Left renal pelvis (tissue), 4 donors: ENCODE measurements at regions not wholly inside any gene's neighbourhood (a gene's known extent, or its start where the extent isn't known, plus 50 kb on each side); places are given as distances from the start of the nearest gene placed in this dataset.
"Not testable (repeated sequence)": the region's sequence is repeated elsewhere in the genome, so short reads cannot be mapped to it uniquely, and the experiment has no call there.

ENCODE experiments used
- DNase-seq, 4 donors: peaks; one replicate each; pipeline ENCODE4 v3.0.0-alpha.2; 2013; ENCODE audit warnings: low read depth in 4 of 4, low spot score in 3 of 4

GRCh38 chr15:92821491-92822116, 78.5 kb upstream of the CHD2 start:
- DNase-seq, result no peak

GRCh38 chr15:92822216-92823144, 77.6 kb upstream of the CHD2 start:
- DNase-seq, result no peak

GRCh38 chr15:92825985-92826384, 74.1 kb upstream of the CHD2 start:
- DNase-seq, result no peak

- not testable (repeated sequence) for DNase-seq
These were observed 72.1 kb upstream of the CHD2 start for GRCh38 chr15:92827991-92828390.

GRCh38 chr15:92829875-92830274, 70.2 kb upstream of the CHD2 start:
- no peak for DNase-seq

- DNase-seq, result no peak
These were observed 68.8 kb upstream of the CHD2 start for GRCh38 chr15:92831336-92831654.

- DNase-seq, result peak in 1 of 4 donors; percentile 84
These were observed 68.3 kb upstream of the CHD2 start for GRCh38 chr15:92831655-92832328.

GRCh38 chr15:92833106-92833433, 67.1 kb upstream of the CHD2 start:
- DNase-seq, result no peak

GRCh38 chr15:92833493-92834271, 66.4 kb upstream of the CHD2 start:
- no peak for DNase-seq

GRCh38 chr15:92839696-92840095, 60.4 kb upstream of the CHD2 start:
- DNase-seq, result no peak

GRCh38 chr15:92840149-92840548, 60.0 kb upstream of the CHD2 start:
- no peak for DNase-seq

GRCh38 chr15:92843326-92843725, 56.8 kb upstream of the CHD2 start:
- DNase-seq, result no peak

GRCh38 chr15:92843814-92844213, 56.3 kb upstream of the CHD2 start:
- DNase-seq, result no peak

- DNase-seq, result no peak
These were observed 55.0 kb upstream of the CHD2 start for GRCh38 chr15:92845126-92845508.

GRCh38 chr15:92846741-92847140, 53.4 kb upstream of the CHD2 start:
- DNase-seq, result no peak

- no peak for DNase-seq
These were observed 52.3 kb upstream of the CHD2 start for GRCh38 chr15:92847841-92848240.

GRCh38 chr15:92848464-92848851, 51.7 kb upstream of the CHD2 start:
- DNase-seq, result no peak

- DNase-seq, result no peak
These were observed 51.1 kb upstream of the CHD2 start for GRCh38 chr15:92848852-92849598.

- DNase-seq, result not testable (repeated sequence)
These were observed 49.9 kb upstream of the CHD2 start for GRCh38 chr15:92850218-92850617.
